ENCODE measurements at regions not wholly inside any gene's neighbourhood (a gene's known extent, or its start where the extent isn't known, plus 50 kb on each side); places are given as distances from the start of the nearest gene placed in this dataset.

DNA sequence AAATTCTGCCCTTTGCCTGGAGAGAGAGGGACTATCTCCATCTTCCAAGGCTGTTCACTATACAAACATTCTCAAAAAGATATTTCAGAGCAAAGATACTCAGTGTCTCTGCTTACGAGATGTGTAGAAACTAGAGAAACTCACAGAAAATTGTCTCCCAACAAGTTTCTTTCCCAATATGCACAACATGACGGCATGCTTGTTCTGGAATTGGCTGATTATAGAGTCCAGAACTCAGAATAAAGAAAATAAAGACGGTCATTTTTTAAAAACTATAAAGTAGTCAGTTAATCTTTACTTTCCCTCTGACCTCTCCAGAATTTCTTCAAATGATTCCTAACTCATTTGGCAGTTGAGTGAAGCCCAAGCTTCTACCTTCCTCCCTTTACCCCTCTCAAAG, 285.5 kb upstream of the KLF3 start:
- no peak for TF ChIP-seq POLR2A (IDR thresholded peaks at IDR 0.05)
- TF ChIP-seq, protein P1, sequence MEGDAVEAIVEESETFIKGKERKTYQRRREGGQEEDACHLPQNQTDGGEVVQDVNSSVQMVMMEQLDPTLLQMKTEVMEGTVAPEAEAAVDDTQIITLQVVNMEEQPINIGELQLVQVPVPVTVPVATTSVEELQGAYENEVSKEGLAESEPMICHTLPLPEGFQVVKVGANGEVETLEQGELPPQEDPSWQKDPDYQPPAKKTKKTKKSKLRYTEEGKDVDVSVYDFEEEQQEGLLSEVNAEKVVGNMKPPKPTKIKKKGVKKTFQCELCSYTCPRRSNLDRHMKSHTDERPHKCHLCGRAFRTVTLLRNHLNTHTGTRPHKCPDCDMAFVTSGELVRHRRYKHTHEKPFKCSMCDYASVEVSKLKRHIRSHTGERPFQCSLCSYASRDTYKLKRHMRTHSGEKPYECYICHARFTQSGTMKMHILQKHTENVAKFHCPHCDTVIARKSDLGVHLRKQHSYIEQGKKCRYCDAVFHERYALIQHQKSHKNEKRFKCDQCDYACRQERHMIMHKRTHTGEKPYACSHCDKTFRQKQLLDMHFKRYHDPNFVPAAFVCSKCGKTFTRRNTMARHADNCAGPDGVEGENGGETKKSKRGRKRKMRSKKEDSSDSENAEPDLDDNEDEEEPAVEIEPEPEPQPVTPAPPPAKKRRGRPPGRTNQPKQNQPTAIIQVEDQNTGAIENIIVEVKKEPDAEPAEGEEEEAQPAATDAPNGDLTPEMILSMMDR (IDR thresholded peaks at IDR 0.05) = no peak
